ENCODE measurements at regions not wholly inside any gene's neighbourhood (a gene's known extent, or its start where the extent isn't known, plus 50 kb on each side); places are given as distances from the start of the nearest gene placed in this dataset.

GRCh38 chr10:10530313-10530712, 487.4 kb upstream of the CELF2 start:
- no peak for TF ChIP-seq CTCF (IDR thresholded peaks at IDR 0.05; ENCODE audit: insufficient read depth, low read length, poor library complexity, severe bottlenecking)
- Histone ChIP-seq H3K36me3 (ENCODE audit: control insufficient read depth, insufficient read depth, low read length) (no peaks in the 10 kb centered on the region), H3K27me3 (ENCODE audit: control insufficient read depth, insufficient read depth, low read length) (no peaks in the 10 kb centered on the region), H3K4me3 (ENCODE audit: low read depth, low read length) (no peak overlapping the region)
- DNase-seq (ENCODE audit: low read depth) = no peak

DNA sequence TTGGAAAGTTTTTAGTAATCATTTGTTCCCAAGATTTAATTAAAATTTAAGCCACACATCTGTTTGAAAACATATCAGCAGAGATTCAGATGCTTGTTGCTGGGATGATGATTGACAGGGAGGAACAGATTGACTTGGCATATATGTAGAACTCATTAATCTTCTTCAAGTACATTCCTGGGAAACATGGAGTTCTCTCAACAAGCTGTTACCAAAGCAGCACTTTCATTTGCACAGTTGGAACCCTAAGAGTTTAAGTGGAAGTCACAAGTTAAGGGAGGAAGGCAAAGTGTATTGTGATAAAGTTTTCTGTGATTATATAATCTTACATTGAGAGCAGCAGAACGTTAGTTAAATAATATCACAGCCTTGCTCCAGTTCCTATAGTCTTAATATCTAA, 485.4 kb upstream of the CELF2 start:
- no peak overlapping the region for H3K4me3 ChIP-seq (ENCODE audit: low read depth, low read length)

GRCh38 chr10:10532826-10533225, 484.8 kb upstream of the CELF2 start:
- Histone ChIP-seq H3K27me3 (ENCODE audit: control insufficient read depth, insufficient read depth, low read length) (no peaks in the 10 kb centered on the region), H3K4me3 (ENCODE audit: low read depth, low read length) (no peak overlapping the region), H3K36me3 (ENCODE audit: control insufficient read depth, insufficient read depth, low read length) (no peaks in the 10 kb centered on the region)
- no peak for DNase-seq (ENCODE audit: low read depth)
- no peak for TF ChIP-seq CTCF (IDR thresholded peaks at IDR 0.05; ENCODE audit: insufficient read depth, low read length, poor library complexity, severe bottlenecking)

More for the DNA sequence above, 485.4 kb upstream of the CELF2 start:
- no peaks in the 10 kb centered on the region for H3K27me3 ChIP-seq (ENCODE audit: control insufficient read depth, insufficient read depth, low read length)
- no peaks in the 10 kb centered on the region for H3K36me3 ChIP-seq (ENCODE audit: control insufficient read depth, insufficient read depth, low read length)
- TF ChIP-seq CTCF (IDR thresholded peaks at IDR 0.05; ENCODE audit: insufficient read depth, low read length, poor library complexity, severe bottlenecking) = no peak
- no peak for DNase-seq (ENCODE audit: low read depth)

GRCh38 chr10:10533437-10533836, 484.2 kb upstream of the CELF2 start:
- DNase-seq (ENCODE audit: low read depth) = no peak
- no peak for TF ChIP-seq CTCF (IDR thresholded peaks at IDR 0.05; ENCODE audit: insufficient read depth, low read length, poor library complexity, severe bottlenecking)

GRCh38 chr10:10538326-10538725, 479.3 kb upstream of the CELF2 start:
- no peak for DNase-seq (ENCODE audit: low read depth)
- Histone ChIP-seq H3K4me3 (ENCODE audit: low read depth, low read length) (no peak overlapping the region), H3K36me3 (ENCODE audit: control insufficient read depth, insufficient read depth, low read length) (no peaks in the 10 kb centered on the region), H3K27me3 (ENCODE audit: control insufficient read depth, insufficient read depth, low read length) (no peaks in the 10 kb centered on the region)
- no peak for TF ChIP-seq CTCF (IDR thresholded peaks at IDR 0.05; ENCODE audit: insufficient read depth, low read length, poor library complexity, severe bottlenecking)

More at GRCh38 chr10:10533437-10533836, 484.2 kb upstream of the CELF2 start:
- Histone ChIP-seq H3K4me3 (ENCODE audit: low read depth, low read length) (no peak overlapping the region), H3K36me3 (ENCODE audit: control insufficient read depth, insufficient read depth, low read length) (no peaks in the 10 kb centered on the region), H3K27me3 (ENCODE audit: control insufficient read depth, insufficient read depth, low read length) (no peaks in the 10 kb centered on the region)

DNA sequence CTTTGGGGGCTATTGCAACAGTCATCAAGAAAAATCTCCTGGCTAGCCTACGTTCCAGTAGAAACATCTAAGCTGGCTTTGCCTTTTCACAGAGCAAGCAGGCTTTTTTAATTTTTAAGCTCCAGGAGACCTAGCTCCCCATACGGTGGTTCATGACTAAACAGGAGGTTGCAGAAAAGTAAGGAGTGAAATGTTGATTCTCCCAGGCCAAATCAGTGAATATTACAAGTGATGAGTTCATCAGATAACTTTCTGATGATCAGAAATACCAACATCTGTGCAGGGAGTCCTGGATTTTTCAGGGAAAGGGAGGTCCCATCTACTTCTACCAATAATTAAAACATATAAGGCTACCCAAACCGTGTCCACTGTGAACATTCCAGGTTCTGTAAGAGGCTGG, 477.3 kb upstream of the CELF2 start:
- Histone ChIP-seq H3K4me3 (ENCODE audit: low read depth, low read length) (no peak overlapping the region), H3K27me3 (ENCODE audit: control insufficient read depth, insufficient read depth, low read length) (no peaks in the 10 kb centered on the region), H3K36me3 (ENCODE audit: control insufficient read depth, insufficient read depth, low read length) (no peaks in the 10 kb centered on the region)
- no peak for TF ChIP-seq CTCF (IDR thresholded peaks at IDR 0.05; ENCODE audit: insufficient read depth, low read length, poor library complexity, severe bottlenecking)
- DNase-seq (ENCODE audit: low read depth) = no peak

Data from kidney epithelial cell (primary cell).